ENCODE measurements at regions not wholly inside any gene's neighbourhood (a gene's known extent, or its start where the extent isn't known, plus 50 kb on each side); places are given as distances from the start of the nearest gene placed in this dataset.
"Not testable (repeated sequence)": the region's sequence is repeated elsewhere in the genome, so short reads cannot be mapped to it uniquely, and the experiment has no call there.

DNA sequence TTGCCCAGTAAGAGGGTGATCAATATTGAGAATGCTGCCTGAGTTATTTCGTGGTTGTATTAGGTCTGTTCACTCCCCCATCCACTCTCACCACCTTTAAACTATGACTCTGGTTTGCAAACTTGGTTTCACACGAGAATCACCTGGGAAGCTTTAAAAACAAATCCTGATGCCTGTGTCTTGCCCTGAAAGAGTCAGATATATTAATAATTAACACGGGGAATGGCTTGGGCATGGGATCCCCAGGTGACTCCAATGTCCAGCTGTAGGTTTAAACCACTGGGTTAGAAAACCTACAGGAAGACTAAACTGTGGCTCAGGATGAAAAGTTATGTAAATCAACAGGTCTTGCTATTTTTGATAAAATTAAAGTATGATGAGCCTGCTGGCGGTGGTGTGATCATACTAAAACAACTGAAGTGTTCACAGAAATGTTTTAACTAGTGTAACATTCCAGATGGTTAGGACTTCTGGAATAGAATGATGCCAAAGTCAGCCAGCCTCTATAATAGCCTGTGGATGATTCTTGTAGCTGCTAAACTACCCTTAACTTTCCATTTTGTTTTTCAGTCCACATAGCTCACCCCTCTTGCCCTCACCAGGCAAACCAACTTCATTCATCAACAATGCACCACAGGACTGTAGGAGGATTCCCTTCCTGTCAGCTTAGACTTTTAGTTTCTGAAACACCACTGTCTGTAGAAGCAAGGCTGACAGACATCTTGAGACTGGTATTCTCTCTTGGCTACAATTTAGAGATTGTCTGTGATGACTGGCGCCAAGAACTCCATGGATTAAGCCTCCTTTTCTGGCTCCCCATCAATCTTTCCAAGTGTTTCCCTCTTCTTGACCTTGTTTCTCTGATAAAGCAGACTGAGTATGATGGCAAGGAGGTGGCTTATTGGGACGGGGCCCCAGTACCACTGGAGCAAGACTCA, 119.1 kb upstream of the ADAMTS9 start:
- DNase-seq (ENCODE audit: low read depth), result no peak

DNA sequence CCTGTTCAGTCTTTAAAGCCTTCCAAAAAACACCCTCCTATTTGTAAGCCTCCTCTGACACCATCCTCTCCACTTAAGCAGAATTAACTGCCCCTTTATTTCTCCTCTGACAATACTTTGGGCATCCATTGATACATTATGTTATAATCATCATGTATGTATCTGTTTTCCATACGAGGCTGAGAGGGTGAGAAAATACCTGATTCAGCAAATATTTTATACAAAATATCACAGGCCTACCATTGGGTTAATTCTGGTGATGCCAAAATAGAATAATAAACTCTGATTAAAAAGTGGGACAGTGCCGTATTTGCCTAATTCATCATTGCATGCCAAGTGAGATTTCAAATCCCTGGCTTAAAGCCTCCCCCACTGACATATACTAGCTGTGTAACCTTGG, 118.2 kb upstream of the ADAMTS9 start:
- DNase-seq (ENCODE audit: low read depth), result no peak

DNA sequence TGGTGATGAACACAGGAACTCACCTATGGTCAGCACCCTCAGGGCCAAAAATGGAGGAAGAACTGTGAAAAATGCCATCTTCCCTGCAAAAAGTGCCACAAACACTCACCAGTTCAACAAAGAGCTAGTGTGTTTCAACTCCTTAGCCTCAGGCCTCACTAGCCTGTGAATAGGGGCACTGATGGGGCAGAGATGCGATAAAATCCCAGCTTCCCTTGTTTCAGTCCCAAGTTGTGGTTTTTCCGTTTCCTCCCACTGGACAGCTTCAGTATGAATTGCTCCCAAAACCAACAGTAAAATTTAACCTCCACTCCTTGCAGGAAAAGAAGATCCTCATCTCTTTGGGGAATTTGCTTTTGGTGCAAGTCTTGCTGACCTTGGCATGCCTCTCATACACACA, 117.4 kb upstream of the ADAMTS9 start:
- no peak for DNase-seq (ENCODE audit: low read depth)

DNA sequence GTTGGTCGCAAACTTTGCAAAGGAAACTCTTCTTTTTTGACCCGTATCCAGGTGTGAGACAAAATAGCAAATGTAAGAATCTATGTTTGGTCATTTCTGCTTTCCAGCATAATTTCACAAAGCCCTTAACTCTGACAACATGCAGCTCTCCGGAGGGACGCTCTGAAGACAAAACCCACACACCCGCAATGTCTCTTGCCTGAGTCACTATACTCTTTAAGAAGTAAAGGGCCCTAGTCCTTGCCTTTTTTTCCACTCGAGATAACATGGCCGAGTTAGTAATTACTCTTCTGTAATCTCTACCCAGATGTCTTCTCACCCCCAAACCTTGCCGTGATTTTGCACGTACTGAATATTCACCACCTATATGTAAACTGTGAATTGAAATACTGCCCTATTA, 115.7 kb upstream of the ADAMTS9 start:
- no peak for DNase-seq (ENCODE audit: low read depth)

DNA sequence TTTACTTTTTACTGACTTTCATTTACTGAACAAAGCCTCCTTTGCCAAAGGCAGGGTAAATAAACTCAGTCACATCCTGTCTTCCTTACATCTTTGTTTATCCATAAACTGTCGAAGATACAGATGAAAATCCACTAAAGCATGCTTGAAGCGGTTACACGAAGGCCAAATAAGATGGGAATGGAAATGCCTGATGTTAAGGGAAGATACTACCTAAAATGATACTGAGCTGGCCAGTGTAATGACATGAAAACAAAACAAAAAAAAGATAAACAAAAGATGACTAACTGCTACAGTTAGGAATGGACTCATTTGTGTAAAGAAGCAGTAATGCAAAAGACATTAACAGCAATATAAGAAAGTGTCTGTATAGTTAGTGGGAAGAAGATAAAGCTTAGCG, 114.7 kb upstream of the ADAMTS9 start:
- no peak for DNase-seq (ENCODE audit: low read depth)

DNA sequence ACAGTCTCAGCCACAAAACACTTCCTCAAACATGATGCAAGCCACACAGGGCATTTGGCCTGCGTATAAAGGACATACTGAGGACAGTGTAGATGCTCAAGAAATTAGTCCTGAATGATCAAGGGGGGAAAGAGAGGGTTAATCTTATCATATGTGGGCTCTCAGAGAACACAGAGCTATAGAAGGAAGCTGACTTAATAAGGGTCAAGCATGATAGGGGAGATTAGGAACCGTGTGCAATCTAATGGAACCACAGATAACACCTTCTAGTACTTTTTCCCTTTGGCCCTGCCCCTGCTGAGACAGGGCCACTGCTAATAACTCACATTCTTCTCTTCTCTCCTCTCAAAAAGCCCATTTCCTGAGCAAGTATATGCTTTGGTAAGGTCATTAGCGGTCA, 114.1 kb upstream of the ADAMTS9 start:
- DNase-seq (ENCODE audit: low read depth), result no peak

DNA sequence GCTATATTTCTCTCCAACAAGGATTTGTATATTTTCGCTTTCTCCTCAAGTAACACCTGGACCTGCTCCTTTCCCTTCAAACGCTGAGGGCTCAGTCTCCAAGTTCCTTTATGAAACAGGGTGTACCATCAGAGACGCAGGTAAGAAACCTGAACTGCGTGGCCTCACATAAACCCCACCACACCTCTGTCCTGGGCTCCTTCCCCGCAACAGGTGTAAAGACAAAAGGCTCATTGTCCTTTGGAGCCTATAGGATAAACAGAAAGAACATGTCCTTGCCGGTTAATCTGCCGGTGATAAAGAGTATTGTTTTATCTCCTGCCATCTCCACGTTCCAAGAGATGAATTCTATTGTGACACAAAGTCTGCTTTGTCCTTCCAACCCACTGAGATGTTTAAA, 111.8 kb upstream of the ADAMTS9 start:
- DNase-seq (ENCODE audit: low read depth), result no peak

DNA sequence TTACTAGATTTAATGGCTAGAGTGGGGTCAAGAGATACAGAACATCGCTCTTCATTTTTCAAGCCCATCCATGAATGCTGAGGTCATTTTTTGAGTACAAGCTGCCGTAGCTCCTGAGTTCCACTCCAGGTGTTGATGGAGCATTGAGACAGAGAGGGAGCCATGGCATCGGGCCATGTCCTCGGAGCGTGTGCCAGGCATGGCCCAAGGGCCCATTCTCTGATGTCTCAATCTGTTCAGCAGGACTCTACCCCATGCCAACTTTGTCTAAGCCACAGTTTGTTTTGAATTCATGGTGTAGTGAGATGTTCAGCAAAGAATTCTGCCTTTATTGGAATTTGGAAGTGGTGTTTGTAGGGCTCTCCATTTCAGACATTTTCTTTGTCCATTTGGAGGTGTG, 110.5 kb upstream of the ADAMTS9 start:
- DNase-seq (ENCODE audit: low read depth), result no peak

DNA sequence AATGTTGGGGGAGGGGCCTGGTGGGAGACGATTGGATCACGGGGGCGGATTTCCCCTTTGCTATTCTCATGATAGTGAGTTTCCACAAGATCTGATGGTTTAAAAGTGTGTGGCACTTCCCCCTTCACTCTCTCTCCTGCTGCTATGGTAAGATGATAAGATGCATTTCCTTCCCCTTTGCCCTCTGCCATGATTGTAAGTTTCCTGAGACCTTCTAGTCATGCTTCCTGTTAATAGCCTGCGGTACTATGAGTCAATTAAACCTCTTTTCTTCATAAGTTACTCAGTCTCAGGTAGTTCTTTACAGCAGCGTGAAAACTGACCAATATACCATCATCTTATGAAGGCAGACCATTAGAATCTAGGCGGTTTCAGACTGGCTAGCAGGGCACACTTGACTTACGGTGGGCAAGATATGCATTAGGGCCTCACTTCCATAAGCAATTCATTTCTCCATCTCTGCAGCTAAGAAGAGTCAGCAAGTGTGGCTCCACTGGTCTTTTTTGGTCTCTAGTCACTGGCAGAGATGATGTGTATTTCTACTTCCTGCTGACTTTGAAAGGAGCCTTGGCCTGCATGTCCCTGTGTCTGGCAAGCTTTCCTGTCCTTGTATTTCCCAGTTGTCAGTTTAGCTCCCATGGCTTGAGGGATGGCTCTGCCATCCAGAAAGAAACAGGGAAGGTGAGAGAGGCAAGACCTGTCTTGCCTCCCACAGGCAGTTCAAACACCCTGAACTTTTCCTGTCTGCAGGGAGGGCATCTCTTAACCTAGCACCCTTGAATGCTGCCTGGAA, 109.0 kb upstream of the ADAMTS9 start:
- no peak for DNase-seq (ENCODE audit: low read depth)

DNA sequence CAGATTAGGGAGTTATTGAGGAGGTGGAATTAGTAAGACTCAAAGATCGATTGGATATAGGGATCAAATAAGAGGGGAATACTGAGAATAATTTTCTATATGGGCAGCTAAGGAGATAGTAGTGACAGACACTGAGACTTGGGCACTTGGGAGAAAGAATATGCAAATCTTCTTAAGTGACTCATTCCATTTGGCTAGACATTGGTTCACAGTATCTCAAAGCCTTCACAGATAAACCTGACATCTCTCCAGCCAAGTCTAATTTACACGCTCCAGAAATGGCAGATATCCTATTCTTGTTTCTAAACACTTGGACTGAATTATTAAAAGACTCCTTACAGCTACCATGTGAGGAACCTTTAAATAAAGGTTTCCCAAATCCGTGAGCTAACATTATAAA, 104.6 kb upstream of the ADAMTS9 start:
- no peak for DNase-seq (ENCODE audit: low read depth)

DNA sequence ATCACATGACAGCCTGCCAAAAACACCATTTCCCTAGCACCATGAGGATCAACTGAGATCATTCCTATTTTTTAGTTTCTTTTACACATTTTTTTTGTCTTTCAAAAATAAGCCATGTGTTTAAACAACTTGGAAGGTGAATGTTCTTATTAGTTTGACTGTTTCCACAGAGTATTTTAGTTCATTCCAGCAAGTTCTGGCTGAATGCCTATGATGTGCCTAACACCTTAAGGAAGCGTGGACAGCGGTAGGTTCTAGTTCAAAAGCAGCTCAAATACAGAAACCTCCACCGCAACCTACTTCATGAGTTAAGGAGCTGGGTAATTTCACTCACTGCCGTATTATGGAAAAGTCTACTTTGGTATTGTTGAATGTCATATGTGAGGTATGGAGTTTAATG, 101.3 kb upstream of the ADAMTS9 start:
- no peak for DNase-seq (ENCODE audit: low read depth)

DNA sequence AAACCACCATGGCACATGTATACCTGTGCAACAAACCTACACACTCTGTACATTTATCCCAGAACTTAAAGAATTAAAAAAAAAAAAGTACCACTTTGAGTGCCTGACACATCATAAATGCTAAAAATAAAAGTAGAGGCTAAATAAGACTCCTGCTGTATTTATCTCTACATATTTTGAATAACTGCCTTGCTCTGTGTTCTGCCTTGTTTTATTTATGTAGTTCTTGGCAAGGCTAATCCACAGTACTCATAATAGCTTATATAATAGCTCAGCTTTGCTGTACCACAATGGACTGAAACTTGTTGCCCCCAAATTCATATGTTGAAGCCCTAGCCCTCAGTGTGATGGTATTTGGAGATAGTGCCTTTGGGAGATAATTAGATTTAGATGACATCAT, 95.4 kb upstream of the ADAMTS9 start:
- no peak for DNase-seq (ENCODE audit: low read depth)

DNA sequence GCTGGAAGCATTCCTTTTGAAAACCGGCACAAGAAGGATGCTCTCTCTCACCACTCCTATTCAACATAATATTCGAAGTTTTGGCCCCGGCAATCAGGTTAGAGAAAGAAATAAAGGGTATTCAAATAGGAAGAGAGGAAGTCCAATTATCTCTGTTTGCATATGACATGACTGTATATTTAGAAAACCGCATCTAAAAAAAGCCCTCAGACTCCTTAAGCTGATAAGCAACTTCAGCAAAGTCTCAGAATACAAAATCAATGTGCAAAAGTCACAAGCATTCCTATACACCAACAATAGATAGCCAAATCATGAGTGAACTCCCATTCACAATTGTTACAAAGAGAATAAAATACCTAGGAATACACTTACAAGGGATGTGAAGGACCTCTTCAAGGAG, 93.1 kb upstream of the ADAMTS9 start:
- not testable (repeated sequence) for DNase-seq (ENCODE audit: low read depth)

DNA sequence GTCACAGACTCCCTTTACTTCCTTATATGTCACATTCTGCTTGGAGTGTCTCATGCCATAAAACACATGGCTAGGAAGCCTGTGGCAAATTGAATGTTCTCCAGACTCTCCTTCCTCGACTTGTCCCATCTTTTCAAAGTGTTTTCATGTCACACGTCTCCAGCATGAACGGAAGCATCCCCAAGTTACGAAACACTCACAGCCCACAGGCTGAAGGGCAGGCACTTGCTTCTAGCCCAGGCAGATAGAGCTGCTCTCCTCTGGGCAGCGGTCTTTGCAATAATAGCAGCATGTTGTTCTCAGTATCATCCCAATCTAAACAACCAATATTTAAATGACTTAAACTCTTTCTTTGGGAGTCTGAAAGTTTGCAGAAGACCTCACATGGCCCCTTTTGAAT, 85.3 kb upstream of the ADAMTS9 start:
- DNase-seq (ENCODE audit: low read depth), result no peak

DNA sequence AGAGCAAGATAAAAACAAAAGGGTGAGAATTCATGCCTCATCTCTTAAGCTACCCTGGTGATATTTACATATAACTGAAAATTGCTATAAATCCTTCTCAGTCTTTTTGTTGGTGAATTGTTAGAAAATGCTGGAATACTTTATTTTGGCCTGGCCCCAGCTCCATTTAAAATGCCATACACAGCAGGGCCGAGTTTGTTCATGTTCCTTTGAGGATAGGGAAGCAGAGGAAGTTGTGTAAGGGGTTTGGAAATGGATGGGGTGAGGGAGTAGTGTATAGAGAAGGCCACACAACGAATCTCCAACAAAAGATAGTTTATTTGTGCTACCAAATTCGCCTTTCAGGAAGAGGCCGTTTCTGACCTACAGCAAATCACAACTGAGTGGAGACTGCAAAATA, 78.6 kb upstream of the ADAMTS9 start:
- DNase-seq (ENCODE audit: low read depth), result no peak

DNA sequence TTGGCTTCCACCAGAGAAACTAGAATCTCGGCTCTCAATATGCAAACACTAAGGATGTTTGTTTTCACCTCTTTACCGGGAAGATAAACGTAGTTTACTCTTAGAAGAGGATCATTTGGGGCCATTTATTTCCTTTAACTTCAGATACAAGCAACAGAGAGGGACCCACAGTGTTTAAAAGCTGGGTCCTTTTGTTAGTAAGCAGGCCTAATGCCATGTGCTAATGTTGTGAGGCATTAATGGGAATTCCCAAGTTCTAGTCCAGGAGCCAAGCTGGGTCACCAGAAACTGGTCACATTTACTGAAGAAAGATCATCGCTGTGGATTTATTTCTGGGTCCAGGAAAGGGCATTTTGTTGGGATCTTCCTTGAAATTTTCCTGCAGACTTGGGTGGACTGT, 78.1 kb upstream of the ADAMTS9 start:
- DNase-seq (ENCODE audit: low read depth), result no peak

DNA sequence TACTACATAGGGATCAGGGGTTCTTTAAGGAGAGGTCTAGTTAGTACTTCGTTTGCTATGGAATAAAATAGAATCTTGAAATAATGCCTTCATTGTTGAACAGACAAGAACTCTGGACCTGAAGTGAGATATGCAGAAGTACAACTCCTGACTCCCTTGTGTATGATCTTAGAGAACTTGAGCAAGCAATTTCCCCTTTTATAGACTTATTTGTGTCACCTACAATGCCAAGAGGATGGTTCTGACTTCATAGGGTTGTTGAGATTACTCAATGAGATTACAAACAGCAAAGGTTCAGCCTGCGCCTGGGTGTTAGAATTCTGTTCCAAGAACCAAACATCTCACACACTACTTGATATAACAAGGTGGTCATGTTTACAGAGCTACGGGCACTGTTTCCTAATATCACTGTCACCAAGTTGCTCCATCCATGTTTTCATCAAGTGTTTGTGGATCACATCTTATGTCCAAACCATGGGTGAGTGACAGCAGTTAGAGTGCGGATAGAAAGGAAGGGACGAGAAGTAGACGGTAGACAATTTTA, 76.7 kb upstream of the ADAMTS9 start:
- DNase-seq (ENCODE audit: low read depth), result no peak

DNA sequence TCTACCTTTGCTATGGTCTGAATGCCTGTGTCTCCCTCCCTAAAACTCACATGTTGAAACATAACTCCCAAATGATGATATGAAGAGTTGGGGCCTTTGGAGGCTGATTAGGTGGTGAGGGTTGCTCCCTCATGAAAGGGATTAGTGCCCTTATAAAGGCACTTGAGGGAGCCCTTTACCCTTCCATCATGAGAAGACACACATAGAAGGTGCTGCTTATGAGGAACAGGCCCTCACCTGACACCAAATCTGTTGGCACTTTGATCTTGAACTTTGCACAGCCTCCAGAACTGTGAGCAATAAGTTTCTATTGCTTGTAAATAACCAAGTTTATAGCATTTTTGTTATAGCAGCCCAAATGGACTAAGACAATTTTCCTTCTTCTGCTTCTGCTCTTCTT, 76.2 kb upstream of the ADAMTS9 start:
- DNase-seq (ENCODE audit: low read depth), result no peak

DNA sequence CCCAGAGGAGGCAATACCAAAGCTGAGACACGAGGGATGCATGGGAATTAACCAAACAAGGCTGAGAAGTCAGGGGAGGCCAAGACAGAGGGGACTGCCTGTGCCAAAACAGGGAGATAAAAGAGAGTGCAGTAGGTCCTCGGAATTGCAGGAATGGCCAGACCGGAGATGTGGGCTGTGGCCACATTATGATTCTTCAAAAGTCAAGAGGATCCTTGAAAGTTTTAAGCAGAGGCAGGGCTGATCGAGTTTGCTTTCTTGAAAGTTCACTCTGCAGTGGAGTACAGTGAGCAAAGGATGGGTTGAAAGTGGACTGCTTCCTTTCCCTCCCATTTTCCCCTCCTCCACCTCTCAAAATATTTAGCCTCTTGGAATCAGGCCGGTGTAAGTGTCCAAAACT, 73.9 kb upstream of the ADAMTS9 start:
- no peak for DNase-seq (ENCODE audit: low read depth)

DNA sequence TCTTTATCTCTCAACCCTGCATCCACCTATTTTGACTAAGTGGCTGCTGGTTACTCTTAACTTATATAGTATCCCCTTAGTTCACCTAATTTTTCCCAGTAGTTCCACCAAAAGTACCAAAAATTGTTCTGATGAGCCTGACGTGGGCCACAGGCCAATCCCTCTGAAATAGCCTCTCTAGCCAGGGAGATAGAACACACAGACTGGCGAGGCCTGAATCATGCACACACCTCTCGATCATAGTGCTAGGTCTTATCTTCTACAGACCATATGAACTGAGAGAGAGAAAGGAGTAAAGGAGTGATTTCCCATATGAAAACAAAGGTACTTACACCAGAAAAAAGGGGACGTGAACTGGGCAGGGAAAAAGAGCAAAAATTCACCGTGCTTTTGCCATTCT, 72.5 kb upstream of the ADAMTS9 start:
- DNase-seq (ENCODE audit: low read depth), result no peak

DNA sequence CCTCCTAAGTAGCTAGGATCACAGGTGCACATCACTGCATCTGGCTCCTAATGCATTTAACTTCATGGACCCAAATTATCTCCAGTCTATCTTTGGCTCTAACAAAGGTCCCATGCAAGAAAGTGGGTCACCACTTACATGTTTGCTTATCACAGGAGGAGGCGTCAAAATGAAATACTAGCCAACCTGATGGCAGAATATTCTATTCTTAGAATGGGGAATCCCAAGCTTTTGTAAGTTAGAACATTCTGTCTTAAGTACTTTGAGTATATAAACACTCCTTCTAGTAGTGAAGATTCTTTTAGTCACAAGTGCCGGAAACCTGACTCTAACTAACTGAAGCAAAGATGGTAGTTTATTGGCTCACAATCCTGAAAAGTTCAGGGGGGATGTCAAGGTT, 72.0 kb upstream of the ADAMTS9 start:
- DNase-seq (ENCODE audit: low read depth), result no peak

DNA sequence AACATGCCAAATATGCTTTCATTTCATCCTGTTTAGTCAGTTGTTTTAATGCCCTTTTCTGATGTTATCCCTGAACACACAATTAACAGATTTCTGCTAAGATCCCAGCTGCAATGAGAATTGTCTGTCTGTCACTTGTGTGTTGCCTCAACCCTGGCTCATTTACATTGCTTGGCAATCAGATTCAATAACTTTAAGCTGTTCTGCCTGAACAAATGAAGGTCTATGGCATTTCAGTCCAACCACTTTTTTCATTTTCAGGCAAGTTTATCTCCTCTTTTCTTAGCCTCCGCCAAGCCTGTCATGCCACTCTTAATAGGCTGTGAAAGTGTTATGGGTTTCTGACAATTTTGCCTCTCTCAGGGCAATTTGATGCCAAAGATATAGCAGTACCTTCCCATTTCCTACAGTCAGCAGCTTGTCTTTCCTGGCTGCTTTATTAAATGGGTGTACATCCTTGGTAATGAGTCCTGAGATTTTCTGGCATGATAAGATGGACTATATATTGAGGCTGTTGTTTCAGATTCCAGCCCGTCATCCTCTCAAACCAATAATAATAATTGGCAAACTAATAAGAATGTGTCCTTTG, 68.7 kb upstream of the ADAMTS9 start:
- DNase-seq (ENCODE audit: low read depth), result no peak
